Neuronal stem cell (in vitro differentiated cells): ENCODE measurements at regions not wholly inside any gene's neighbourhood (a gene's known extent, or its start where the extent isn't known, plus 50 kb on each side); places are given as distances from the start of the nearest gene placed in this dataset.

ENCODE experiments used
- DNase-seq: peaks from one replicate; pipeline ENCODE4 v3.0.0-alpha.2; 2013; ENCODE audit warnings: low spot score
- H2AFZ ChIP-seq: one replicate; pipeline ENCODE4 v1.6.1; 2013; ENCODE audit warnings: mild to moderate bottlenecking, low read length, inconsistent platforms
- H2AK5ac ChIP-seq: 2 replicates; pipeline ENCODE4 v1.6.1; 2013; ENCODE audit warnings: low read depth, mild to moderate bottlenecking, inconsistent platforms, low read length, moderate library complexity, mixed read lengths
- H2BK120ac ChIP-seq: 2 replicates; pipeline ENCODE4 v1.6.1; 2013; ENCODE audit warnings: low read depth, mild to moderate bottlenecking, inconsistent platforms, low read length, moderate library complexity, mixed read lengths
- H2BK12ac ChIP-seq: one replicate; pipeline ENCODE4 v1.6.1; 2013; ENCODE audit warnings: low read length, inconsistent platforms
- H2BK15ac ChIP-seq: 2 replicates; pipeline ENCODE4 v1.6.1; 2013; ENCODE audit warnings: mild to moderate bottlenecking, low read length, inconsistent platforms, mixed read lengths
- H2BK5ac ChIP-seq: one replicate; pipeline ENCODE4 v1.6.1; 2013; ENCODE audit warnings: inconsistent platforms, mild to moderate bottlenecking, low read length, moderate library complexity
- H3K14ac ChIP-seq: one replicate; pipeline ENCODE4 v1.6.1; 2013; ENCODE audit warnings: low read length, inconsistent platforms
- H3K18ac ChIP-seq: 2 replicates; pipeline ENCODE4 v1.6.1; 2013; ENCODE audit warnings: low read length, inconsistent platforms
- H3K23ac ChIP-seq: 2 replicates; pipeline ENCODE4 v1.6.1; 2013; ENCODE audit warnings: low read depth, mild to moderate bottlenecking, mixed read lengths, low read length, inconsistent platforms; ENCODE audit not compliant: poor library complexity
- H3K27ac ChIP-seq: replicated peaks from 3 replicates; pipeline ENCODE4 v1.5.1; 2013; ENCODE audit warnings: low read length, inconsistent platforms
- H3K27me3 ChIP-seq, 3 experiments: 2 replicates each; pipeline ENCODE4 v1.6.1; 2013; ENCODE audit warnings: low read length in 3 of 3, mild to moderate bottlenecking in 2 of 3, inconsistent platforms in 1 of 3, low read depth in 1 of 3, mixed read lengths in 1 of 3, moderate library complexity in 1 of 3; ENCODE audit not compliant: control insufficient read depth in 3 of 3, insufficient read depth in 3 of 3
- H3K36me3 ChIP-seq, 2 donors: replicated peaks in 1 of 2; 2 replicates each; pipeline ENCODE4 v1.6.1; 2013; ENCODE audit warnings: low read length in 2 of 2; ENCODE audit not compliant: control insufficient read depth in 2 of 2, insufficient read depth in 2 of 2
- H3K4ac ChIP-seq: 2 replicates; pipeline ENCODE4 v1.6.1; 2013; ENCODE audit warnings: inconsistent platforms, mild to moderate bottlenecking, low read length, moderate library complexity
- H3K4me1 ChIP-seq, 2 donors: 1 replicate in 1 of 2; 2 replicates in 1 of 2; pipeline ENCODE4 v1.6.1; 2013; ENCODE audit warnings: low read length in 2 of 2, low read depth in 1 of 2; ENCODE audit not compliant: control insufficient read depth in 2 of 2, insufficient read depth in 1 of 2
- H3K4me2 ChIP-seq: one replicate; pipeline ENCODE4 v1.6.1; 2013; ENCODE audit warnings: mild to moderate bottlenecking, low read length, inconsistent platforms; ENCODE audit not compliant: insufficient read depth, poor library complexity, severe bottlenecking
- H3K4me3 ChIP-seq, 2 donors: 2 replicates each; pipeline ENCODE4 v1.5.1; 2013; ENCODE audit warnings: low read length in 2 of 2, mild to moderate bottlenecking in 2 of 2, inconsistent platforms in 1 of 2, moderate library complexity in 1 of 2
- H3K79me1 ChIP-seq: one replicate; pipeline ENCODE4 v1.6.1; 2013; ENCODE audit warnings: low read depth, mild to moderate bottlenecking, inconsistent platforms, low read length, moderate library complexity
- H3K9ac ChIP-seq: one replicate; pipeline ENCODE4 v1.6.1; 2013; ENCODE audit warnings: mild to moderate bottlenecking, low read depth, low read length, inconsistent platforms; ENCODE audit not compliant: poor library complexity
- H3K9me3 ChIP-seq, 2 donors: replicated peaks in 1 of 2; 2 replicates each; pipeline versions ENCODE3 to v1.6.1; 2013; ENCODE audit warnings: low read length in 2 of 2, mild to moderate bottlenecking in 2 of 2, inconsistent platforms in 1 of 2, low read depth in 1 of 2, mixed read lengths in 1 of 2, moderate library complexity in 1 of 2; ENCODE audit not compliant: control insufficient read depth in 2 of 2, insufficient read depth in 1 of 2
- H4K8ac ChIP-seq: one replicate; pipeline ENCODE4 v1.6.1; 2013; ENCODE audit warnings: low read depth, mild to moderate bottlenecking, inconsistent platforms, low read length, moderate library complexity
- H4K91ac ChIP-seq: one replicate; pipeline ENCODE4 v1.6.1; 2013; ENCODE audit warnings: low read length, low read depth, mild to moderate bottlenecking, inconsistent platforms; ENCODE audit not compliant: poor library complexity
- whole genome bisulfite sequencing, 2 donors: extraction: QIAGEN DNeasy Blood & Tissue Kit; methylation state at CpG; one replicate each; pipeline ENCODE4 v1.1.7; 2013; ENCODE audit warnings: missing lambda C conversion rate in 2 of 2, mixed read lengths in 1 of 2; ENCODE audit not compliant: insufficient read length in 2 of 2, insufficient replicate concordance in 1 of 2; ENCODE audit errors: extremely low coverage in 2 of 2; 5-methylcytosine and 5-hydroxymethylcytosine counted together

- no peak overlapping the region for H3K9ac ChIP-seq
- no peak overlapping the region for H2BK5ac ChIP-seq
- H3K4ac ChIP-seq, result no peak overlapping the region
- H2AFZ ChIP-seq, result no peak overlapping the region
- no peak overlapping the region for H2AK5ac ChIP-seq
- no peaks in the 10 kb centered on the region for H3K9me3 ChIP-seq
- no peaks in the 10 kb centered on the region for H3K36me3 ChIP-seq
- no peak overlapping the region for H3K23ac ChIP-seq
- no peak for DNase-seq
- H2BK120ac ChIP-seq, result no peak overlapping the region
- no peak overlapping the region for H4K91ac ChIP-seq
- H3K4me3 ChIP-seq, result no peak overlapping the region
- WGBS, 2 donors, result no CpG with 5 or more reads among the region's 4 CpGs
- no peak overlapping the region for H3K18ac ChIP-seq
- H3K4me2 ChIP-seq, result no peak overlapping the region
- no peak overlapping the region for H3K14ac ChIP-seq
- H4K8ac ChIP-seq, result no peak overlapping the region
- no peaks in the 10 kb centered on the region for H3K79me1 ChIP-seq
- no peaks in the 10 kb centered on the region for H3K4me1 ChIP-seq
- H3K27me3 ChIP-seq, result no peaks in the 10 kb centered on the region
- H3K27ac ChIP-seq, result no peak overlapping the region
- H2BK12ac ChIP-seq, result no peak overlapping the region
- no peak overlapping the region for H2BK15ac ChIP-seq
Observed at GRCh38 chr2:195342061-195342460, 315.0 kb upstream of the SLC39A10 start.

- Histone ChIP-seq H3K79me1 (no peaks in the 10 kb centered on the region), H2AFZ (no peak overlapping the region), H2BK12ac (no peak overlapping the region), H3K23ac (no peak overlapping the region), H3K36me3 (no peaks in the 10 kb centered on the region), H2BK5ac (no peak overlapping the region), H3K9me3 (no peaks in the 10 kb centered on the region), H4K8ac (no peak overlapping the region), H4K91ac (no peak overlapping the region), H2BK120ac (no peak overlapping the region), H2BK15ac (no peak overlapping the region), H3K4me2 (no peak overlapping the region), H3K18ac (no peak overlapping the region), H3K4ac (no peak overlapping the region), H3K9ac (no peak overlapping the region), H3K14ac (no peak overlapping the region), H3K4me3 (no peak overlapping the region), H3K27me3 (no peaks in the 10 kb centered on the region), H3K27ac (no peak overlapping the region), H3K4me1 (no peaks in the 10 kb centered on the region), H2AK5ac (no peak overlapping the region)
- no CpG with 5 or more reads among the region's 1 CpG for WGBS, 2 donors
- no peak for DNase-seq
Observed at GRCh38 chr2:195338856-195339255, 318.2 kb upstream of the SLC39A10 start.

- Histone ChIP-seq H3K14ac (no peak overlapping the region), H2AK5ac (no peak overlapping the region), H3K4ac (no peak overlapping the region), H3K27ac (no peak overlapping the region), H3K23ac (no peak overlapping the region), H3K9me3 (no peaks in the 10 kb centered on the region), H2BK120ac (no peak overlapping the region), H4K8ac (no peak overlapping the region), H3K36me3 (no peaks in the 10 kb centered on the region), H4K91ac (no peak overlapping the region), H2BK5ac (no peak overlapping the region), H2BK12ac (no peak overlapping the region), H3K4me2 (no peak overlapping the region), H2AFZ (no peak overlapping the region), H3K27me3 (no peaks in the 10 kb centered on the region), H3K79me1 (no peaks in the 10 kb centered on the region), H2BK15ac (no peak overlapping the region), H3K4me1 (no peaks in the 10 kb centered on the region), H3K9ac (no peak overlapping the region), H3K18ac (no peak overlapping the region), H3K4me3 (no peak overlapping the region)
- no CpG with 5 or more reads among the region's 2 CpGs for WGBS, 2 donors
- no peak for DNase-seq
Observed at GRCh38 chr2:195337597-195337996, 319.4 kb upstream of the SLC39A10 start.

- Histone ChIP-seq H2AK5ac (no peak overlapping the region), H2BK5ac (no peak overlapping the region), H3K18ac (no peak overlapping the region), H4K8ac (no peak overlapping the region), H4K91ac (no peak overlapping the region), H3K14ac (no peak overlapping the region), H3K9me3 (no peaks in the 10 kb centered on the region), H3K4ac (no peak overlapping the region), H3K4me3 (no peak overlapping the region), H2BK15ac (no peak overlapping the region), H3K4me2 (no peak overlapping the region), H2AFZ (no peak overlapping the region), H2BK120ac (no peak overlapping the region), H3K27me3 (no peaks in the 10 kb centered on the region), H3K23ac (no peak overlapping the region), H3K36me3 (no peaks in the 10 kb centered on the region), H3K9ac (no peak overlapping the region), H3K27ac (no peak overlapping the region), H3K4me1 (no peaks in the 10 kb centered on the region), H3K79me1 (no peaks in the 10 kb centered on the region), H2BK12ac (no peak overlapping the region)
- no peak for DNase-seq
Observed at GRCh38 chr2:195333869-195334268, 323.2 kb upstream of the SLC39A10 start.
